Stimulated activated CD8-positive, alpha-beta memory T cell treated with anti-CD3 and anti-CD28 coated beads, Interleukin-15, amount 100 ng/mL, for 4 hours (primary cell): ENCODE measurements at regions not wholly inside any gene's neighbourhood (a gene's known extent, or its start where the extent isn't known, plus 50 kb on each side); places are given as distances from the start of the nearest gene placed in this dataset.

Experiments used
- DNase-seq, 2 donors: peaks; one replicate each; pipeline ENCODE4 v3.0.0-alpha.2; 2020; ENCODE audit warnings: low read depth in 2 of 2

- no peak for DNase-seq
Observed at GRCh38 chr19:29396925-29397324, 128.9 kb upstream of the VSTM2B start.

GRCh38 chr19:29397748-29398147 is 128.0 kb upstream of the VSTM2B start:
- DNase-seq, result no peak

- DNase-seq, result no peak
Observed at GRCh38 chr19:29399804-29400203, 126.0 kb upstream of the VSTM2B start.

- no peak for DNase-seq
Observed at GRCh38 chr19:29400917-29401711, 124.7 kb upstream of the VSTM2B start.

GRCh38 chr19:29401712-29402421 is 123.9 kb upstream of the VSTM2B start:
- DNase-seq, result no peak

GRCh38 chr19:29402563-29402962 is 123.2 kb upstream of the VSTM2B start:
- no peak for DNase-seq

GRCh38 chr19:29404015-29404414 is 121.8 kb upstream of the VSTM2B start:
- no peak for DNase-seq

- no peak for DNase-seq
Observed at GRCh38 chr19:29404951-29405727, 120.7 kb upstream of the VSTM2B start.

- no peak for DNase-seq
Observed at GRCh38 chr19:29405728-29405995, 120.1 kb upstream of the VSTM2B start.

- DNase-seq, result no peak
Observed at GRCh38 chr19:29409076-29409862, 116.5 kb upstream of the VSTM2B start.

- DNase-seq, result no peak
Observed at GRCh38 chr19:29410601-29411000, 115.2 kb upstream of the VSTM2B start.

GRCh38 chr19:29411113-29411581 is 114.6 kb upstream of the VSTM2B start:
- no peak for DNase-seq

- DNase-seq, result no peak
Observed at GRCh38 chr19:29413435-29413834, 112.4 kb upstream of the VSTM2B start.

GRCh38 chr19:29415507-29415906 is 110.3 kb upstream of the VSTM2B start:
- DNase-seq, result no peak

- DNase-seq, result no peak
Observed at GRCh38 chr19:29417048-29417447, 108.7 kb upstream of the VSTM2B start.

GRCh38 chr19:29418201-29418600 is 107.6 kb upstream of the VSTM2B start:
- DNase-seq, result no peak

GRCh38 chr19:29420065-29420464 is 105.7 kb upstream of the VSTM2B start:
- no peak for DNase-seq

GRCh38 chr19:29420482-29421195 is 105.2 kb upstream of the VSTM2B start:
- DNase-seq, result no peak

GRCh38 chr19:29421196-29421545 is 104.6 kb upstream of the VSTM2B start:
- DNase-seq, result no peak

- DNase-seq, result no peak
Observed at GRCh38 chr19:29422047-29422446, 103.7 kb upstream of the VSTM2B start.

GRCh38 chr19:29422486-29423085 is 103.2 kb upstream of the VSTM2B start:
- no peak for DNase-seq
